Activated T-helper 17 cell treated with anti-CD3 and anti-CD28 coated beads, Interleukin-2, amount 50 U/mL, for 72 hours (primary cell): ENCODE measurements at regions not wholly inside any gene's neighbourhood (a gene's known extent, or its start where the extent isn't known, plus 50 kb on each side); places are given as distances from the start of the nearest gene placed in this dataset.
"Not testable (repeated sequence)": the region's sequence is repeated elsewhere in the genome, so short reads cannot be mapped to it uniquely, and the experiment has no call there.

Experiments
- ATAC-seq: fragments of 150-1000 bp; cut with Tn5 transposase; replicated peaks from 2 replicates; pipeline ENCODE4 v1.10.0; 2021; ENCODE audit warnings: mild to moderate bottlenecking, moderate library complexity
- H3K27ac Mint-ChIP-seq: one replicate; pipeline ENCODE4 v1.8.0; 2022; ENCODE audit warnings: mixed read lengths
- H3K27me3 Mint-ChIP-seq: one replicate; pipeline ENCODE4 v1.8.0; 2022; ENCODE audit warnings: mixed read lengths
- H3K36me3 Mint-ChIP-seq: one replicate; pipeline ENCODE4 v1.8.0; 2022; ENCODE audit warnings: low read depth, mild to moderate bottlenecking, mixed read lengths
- H3K4me1 Mint-ChIP-seq: one replicate; pipeline ENCODE4 v1.8.0; 2022; ENCODE audit warnings: mixed read lengths
- H3K4me3 Mint-ChIP-seq: one replicate; pipeline ENCODE4 v1.8.0; 2022; ENCODE audit warnings: mild to moderate bottlenecking, mixed read lengths
- H3K9me3 Mint-ChIP-seq: one replicate; pipeline ENCODE4 v1.8.0; 2022; ENCODE audit warnings: mixed read lengths

- H3K27ac Mint-ChIP-seq = no peak overlapping the region
- H3K4me3 Mint-ChIP-seq = no peak overlapping the region
- no peaks in the 10 kb centered on the region for H3K36me3 Mint-ChIP-seq
- H3K9me3 Mint-ChIP-seq = peaks cover 7% of the 10 kb centered on the region
- no peak for ATAC-seq
- no peaks in the 10 kb centered on the region for H3K4me1 Mint-ChIP-seq
- no peaks in the 10 kb centered on the region for H3K27me3 Mint-ChIP-seq
Observed at GRCh38 chr9:24258626-24259025, 287.1 kb downstream of the IZUMO3 start.

- Mint-ChIP-seq H3K4me1 (no peaks in the 10 kb centered on the region), H3K9me3 (peaks cover 7% of the 10 kb centered on the region), H3K27ac (no peak overlapping the region), H3K4me3 (no peak overlapping the region), H3K36me3 (no peaks in the 10 kb centered on the region), H3K27me3 (no peaks in the 10 kb centered on the region)
- no peak for ATAC-seq
Observed at GRCh38 chr9:24257726-24258125, 288.0 kb downstream of the IZUMO3 start.

GRCh38 chr9:24245988-24246387 lies 299.7 kb downstream of the IZUMO3 start:
- Mint-ChIP-seq H3K4me1 (no peaks in the 10 kb centered on the region), H3K4me3 (no peak overlapping the region), H3K9me3 (peaks cover 51% of the 10 kb centered on the region), H3K27ac (no peak overlapping the region), H3K36me3 (no peaks in the 10 kb centered on the region), H3K27me3 (no peaks in the 10 kb centered on the region)
- ATAC-seq = no peak

- no peaks in the 10 kb centered on the region for H3K4me1 Mint-ChIP-seq
- H3K9me3 Mint-ChIP-seq = peaks cover 44% of the 10 kb centered on the region
- H3K27ac Mint-ChIP-seq = no peak overlapping the region
- no peak for ATAC-seq
- H3K27me3 Mint-ChIP-seq = no peaks in the 10 kb centered on the region
- H3K4me3 Mint-ChIP-seq = no peak overlapping the region
- no peaks in the 10 kb centered on the region for H3K36me3 Mint-ChIP-seq
Observed at GRCh38 chr9:24242576-24242975, 303.1 kb downstream of the IZUMO3 start.

- Mint-ChIP-seq H3K9me3 (peaks cover 3% of the 10 kb centered on the region), H3K27ac (no peak overlapping the region), H3K4me1 (no peaks in the 10 kb centered on the region), H3K27me3 (no peaks in the 10 kb centered on the region), H3K36me3 (no peaks in the 10 kb centered on the region), H3K4me3 (no peak overlapping the region)
- ATAC-seq = no peak
Observed at GRCh38 chr9:24218656-24219055, 327.0 kb downstream of the IZUMO3 start.

GRCh38 chr9:24210641-24211040 lies 335.1 kb downstream of the IZUMO3 start:
- H3K27me3 Mint-ChIP-seq = no peaks in the 10 kb centered on the region
- H3K27ac Mint-ChIP-seq = no peak overlapping the region
- no peak for ATAC-seq

GRCh38 chr9:24189986-24190385 lies 355.7 kb downstream of the IZUMO3 start:
- no peaks in the 10 kb centered on the region for H3K4me1 Mint-ChIP-seq
- H3K27me3 Mint-ChIP-seq = no peaks in the 10 kb centered on the region
- no peak overlapping the region for H3K4me3 Mint-ChIP-seq
- ATAC-seq = no peak
- no peak overlapping the region for H3K27ac Mint-ChIP-seq
- H3K36me3 Mint-ChIP-seq = no peaks in the 10 kb centered on the region
- H3K9me3 Mint-ChIP-seq = peaks cover 17% of the 10 kb centered on the region

More at GRCh38 chr9:24210641-24211040, 335.1 kb downstream of the IZUMO3 start:
- Mint-ChIP-seq H3K36me3 (no peaks in the 10 kb centered on the region), H3K4me1 (no peaks in the 10 kb centered on the region), H3K4me3 (no peak overlapping the region), H3K9me3 (peaks cover 28% of the 10 kb centered on the region)

GRCh38 chr9:24180572-24180971 lies 354.5 kb upstream of the ELAVL2 start:
- not testable (repeated sequence) for ATAC-seq, H3K36me3 Mint-ChIP-seq, H3K4me3 Mint-ChIP-seq, H3K27me3 Mint-ChIP-seq, H3K27ac Mint-ChIP-seq, H3K4me1 Mint-ChIP-seq
- peaks cover 25% of the 10 kb centered on the region for H3K9me3 Mint-ChIP-seq

- Mint-ChIP-seq H3K36me3 (no peaks in the 10 kb centered on the region), H3K27ac (no peak overlapping the region), H3K4me1 (no peaks in the 10 kb centered on the region), H3K9me3 (peaks cover 5% of the 10 kb centered on the region), H3K4me3 (no peak overlapping the region), H3K27me3 (no peaks in the 10 kb centered on the region)
- no peak for ATAC-seq
Observed at GRCh38 chr9:24144796-24145195, 318.8 kb upstream of the ELAVL2 start.

- not testable (repeated sequence) for H3K36me3 Mint-ChIP-seq, H3K27me3 Mint-ChIP-seq, H3K9me3 Mint-ChIP-seq, H3K4me3 Mint-ChIP-seq, H3K27ac Mint-ChIP-seq, ATAC-seq, H3K4me1 Mint-ChIP-seq
Observed at GRCh38 chr9:24135072-24135471, 309.0 kb upstream of the ELAVL2 start.

GRCh38 chr9:24132244-24132643 lies 306.2 kb upstream of the ELAVL2 start:
- no peak overlapping the region for H3K4me3 Mint-ChIP-seq
- H3K9me3 Mint-ChIP-seq = no peaks in the 10 kb centered on the region
- ATAC-seq = no peak
- no peaks in the 10 kb centered on the region for H3K4me1 Mint-ChIP-seq
- no peaks in the 10 kb centered on the region for H3K27me3 Mint-ChIP-seq
- H3K36me3 Mint-ChIP-seq = no peaks in the 10 kb centered on the region
- no peak overlapping the region for H3K27ac Mint-ChIP-seq

- H3K27me3 Mint-ChIP-seq = no peaks in the 10 kb centered on the region
- no peaks in the 10 kb centered on the region for H3K9me3 Mint-ChIP-seq
- no peak overlapping the region for H3K4me3 Mint-ChIP-seq
- no peaks in the 10 kb centered on the region for H3K4me1 Mint-ChIP-seq
- ATAC-seq = no peak
- H3K27ac Mint-ChIP-seq = no peak overlapping the region
- H3K36me3 Mint-ChIP-seq = no peaks in the 10 kb centered on the region
Observed at GRCh38 chr9:24127519-24127918, 301.5 kb upstream of the ELAVL2 start.

- H3K4me1 Mint-ChIP-seq = no peaks in the 10 kb centered on the region
- H3K36me3 Mint-ChIP-seq = no peaks in the 10 kb centered on the region
- peaks cover 8% of the 10 kb centered on the region for H3K9me3 Mint-ChIP-seq
- no peak overlapping the region for H3K4me3 Mint-ChIP-seq
- no peak for ATAC-seq
- H3K27me3 Mint-ChIP-seq = no peaks in the 10 kb centered on the region
- no peak overlapping the region for H3K27ac Mint-ChIP-seq
Observed at GRCh38 chr9:24118190-24118589, 292.1 kb upstream of the ELAVL2 start.

GRCh38 chr9:24096756-24097155 lies 270.7 kb upstream of the ELAVL2 start:
- no peaks in the 10 kb centered on the region for H3K36me3 Mint-ChIP-seq
- no peak overlapping the region for H3K4me3 Mint-ChIP-seq
- no peaks in the 10 kb centered on the region for H3K4me1 Mint-ChIP-seq
- peaks cover 12% of the 10 kb centered on the region for H3K9me3 Mint-ChIP-seq
- no peaks in the 10 kb centered on the region for H3K27me3 Mint-ChIP-seq
- no peak overlapping the region for H3K27ac Mint-ChIP-seq
- ATAC-seq = no peak

- no peak for ATAC-seq
- Mint-ChIP-seq H3K27me3 (no peaks in the 10 kb centered on the region), H3K27ac (no peak overlapping the region), H3K9me3 (peaks cover 4% of the 10 kb centered on the region), H3K4me1 (no peaks in the 10 kb centered on the region), H3K36me3 (no peaks in the 10 kb centered on the region), H3K4me3 (no peak overlapping the region)
Observed at GRCh38 chr9:24095246-24095645, 269.2 kb upstream of the ELAVL2 start.

- no peak overlapping the region for H3K4me3 Mint-ChIP-seq
- H3K27ac Mint-ChIP-seq = no peak overlapping the region
- H3K4me1 Mint-ChIP-seq = no peaks in the 10 kb centered on the region
- H3K9me3 Mint-ChIP-seq = peaks cover 15% of the 10 kb centered on the region
- ATAC-seq = no peak
- no peaks in the 10 kb centered on the region for H3K27me3 Mint-ChIP-seq
- no peaks in the 10 kb centered on the region for H3K36me3 Mint-ChIP-seq
Observed at GRCh38 chr9:24090566-24090965, 264.5 kb upstream of the ELAVL2 start.
